ENCODE measurements at regions not wholly inside any gene's neighbourhood (a gene's known extent, or its start where the extent isn't known, plus 50 kb on each side); places are given as distances from the start of the nearest gene placed in this dataset.

- TF ChIP-seq, protein P1, sequence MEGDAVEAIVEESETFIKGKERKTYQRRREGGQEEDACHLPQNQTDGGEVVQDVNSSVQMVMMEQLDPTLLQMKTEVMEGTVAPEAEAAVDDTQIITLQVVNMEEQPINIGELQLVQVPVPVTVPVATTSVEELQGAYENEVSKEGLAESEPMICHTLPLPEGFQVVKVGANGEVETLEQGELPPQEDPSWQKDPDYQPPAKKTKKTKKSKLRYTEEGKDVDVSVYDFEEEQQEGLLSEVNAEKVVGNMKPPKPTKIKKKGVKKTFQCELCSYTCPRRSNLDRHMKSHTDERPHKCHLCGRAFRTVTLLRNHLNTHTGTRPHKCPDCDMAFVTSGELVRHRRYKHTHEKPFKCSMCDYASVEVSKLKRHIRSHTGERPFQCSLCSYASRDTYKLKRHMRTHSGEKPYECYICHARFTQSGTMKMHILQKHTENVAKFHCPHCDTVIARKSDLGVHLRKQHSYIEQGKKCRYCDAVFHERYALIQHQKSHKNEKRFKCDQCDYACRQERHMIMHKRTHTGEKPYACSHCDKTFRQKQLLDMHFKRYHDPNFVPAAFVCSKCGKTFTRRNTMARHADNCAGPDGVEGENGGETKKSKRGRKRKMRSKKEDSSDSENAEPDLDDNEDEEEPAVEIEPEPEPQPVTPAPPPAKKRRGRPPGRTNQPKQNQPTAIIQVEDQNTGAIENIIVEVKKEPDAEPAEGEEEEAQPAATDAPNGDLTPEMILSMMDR (IDR thresholded peaks at IDR 0.05 in 4 of 5, conservative IDR thresholded peaks at IDR 0.05 in 1 of 5), result no peak
- TF ChIP-seq POLR2A (IDR thresholded peaks at IDR 0.05), result no peak
Observed at GRCh38 chr2:116264872-116265271, 1549.6 kb upstream of the DDX18 start.
